ENCODE measurements at regions not wholly inside any gene's neighbourhood (a gene's known extent, or its start where the extent isn't known, plus 50 kb on each side); places are given as distances from the start of the nearest gene placed in this dataset.
"Not testable (repeated sequence)": the region's sequence is repeated elsewhere in the genome, so short reads cannot be mapped to it uniquely, and the experiment has no call there.

DNA sequence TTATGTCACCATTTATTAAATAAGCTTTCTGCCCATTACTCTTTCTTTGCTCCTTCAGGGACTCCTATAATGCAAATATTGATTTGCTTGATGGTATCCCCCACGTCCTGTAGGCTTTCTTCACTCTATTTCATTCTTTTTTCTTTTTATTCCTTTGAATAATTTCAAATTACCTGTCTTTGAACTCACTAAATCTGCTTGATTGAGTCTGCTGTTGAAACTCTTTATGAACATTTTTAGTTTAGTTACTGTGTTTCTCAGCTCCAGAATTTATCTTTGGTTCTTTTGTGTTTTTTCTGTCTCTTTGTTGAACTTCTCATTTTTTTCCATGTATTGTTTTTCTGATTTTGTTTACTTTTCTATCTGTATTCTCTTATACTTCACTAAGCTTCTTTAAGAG is 254.4 kb upstream of the CCL2 start:
- intact Hi-C loops (cut with micrococcal nuclease), result no loop called here

GRCh38 chr17:34001246-34001645 is 253.8 kb upstream of the CCL2 start:
- intact Hi-C loops (cut with micrococcal nuclease), result no loop called here

DNA sequence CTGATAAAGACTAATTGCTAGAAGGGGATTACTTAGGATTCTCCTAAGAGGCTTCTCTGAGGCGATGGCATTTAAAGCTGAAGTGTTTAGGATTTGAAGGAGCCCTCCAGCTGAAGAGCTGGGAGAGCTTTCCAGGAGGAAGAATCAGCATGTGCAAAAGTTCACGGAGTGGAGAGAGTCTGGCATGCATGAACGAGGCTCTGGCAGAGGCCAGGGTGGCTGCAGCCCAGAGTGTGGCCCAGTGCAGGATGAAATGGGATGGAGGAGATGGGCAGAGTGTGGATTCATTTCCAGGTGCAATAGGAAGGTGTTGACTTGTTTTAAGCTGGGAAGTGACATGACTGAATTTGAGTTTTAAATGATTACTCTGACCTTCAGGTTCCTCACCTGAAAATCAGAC is 249.0 kb upstream of the CCL2 start:
- intact Hi-C loops (cut with micrococcal nuclease), result no loop called here

DNA sequence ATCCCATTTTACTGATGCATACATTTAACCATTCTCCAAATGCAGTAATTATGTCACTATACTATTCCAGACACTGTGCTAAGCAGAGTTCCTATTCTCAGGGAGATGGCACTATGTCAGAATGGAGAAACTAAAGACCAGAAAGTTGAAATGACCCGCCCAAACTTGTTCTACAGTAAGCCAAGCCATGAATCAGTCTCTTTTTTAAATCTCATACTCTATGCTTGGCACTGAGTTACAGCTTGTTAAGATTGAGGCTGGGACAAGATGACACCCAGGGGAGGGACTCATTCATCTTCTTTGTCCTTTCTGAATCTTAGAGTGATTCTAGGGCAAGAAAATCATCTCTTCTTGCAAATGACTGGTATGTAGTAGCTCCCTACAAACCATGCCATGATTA is 247.0 kb upstream of the CCL2 start:
- intact Hi-C loops (cut with micrococcal nuclease), result no loop called here

GRCh38 chr17:34009912-34010311 is 245.2 kb upstream of the CCL2 start:
- intact Hi-C loops (cut with micrococcal nuclease), result no loop called here

- intact Hi-C loops (cut with micrococcal nuclease), result no loop called here
These were observed 244.6 kb upstream of the CCL2 start for GRCh38 chr17:34010534-34010933.

DNA sequence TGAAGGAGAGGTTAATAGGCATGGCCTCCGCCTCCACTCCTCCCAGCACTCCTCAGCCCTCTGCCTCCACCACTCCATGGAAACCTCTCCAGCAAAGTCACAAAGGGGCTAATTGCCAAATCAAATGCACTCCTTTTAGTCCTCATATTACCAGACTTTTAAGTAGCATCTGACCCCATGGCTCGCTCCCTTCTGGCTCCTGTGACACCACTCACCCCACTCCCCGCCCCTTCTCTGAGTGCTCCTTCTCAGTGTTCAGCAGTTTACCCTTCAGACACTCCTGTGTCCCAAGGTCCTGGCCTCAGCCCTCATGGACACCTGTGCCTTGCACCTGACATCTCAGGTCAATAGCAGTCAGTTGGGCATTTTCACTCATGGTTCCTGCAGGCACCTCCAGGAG is 243.5 kb upstream of the CCL2 start:
- intact Hi-C loops (cut with micrococcal nuclease), result no loop called here

GRCh38 chr17:34012709-34013375 is 242.2 kb upstream of the CCL2 start:
- intact Hi-C loops (cut with micrococcal nuclease), result no loop called here

GRCh38 chr17:34015253-34015652 is 239.8 kb upstream of the CCL2 start:
- intact Hi-C loops (cut with micrococcal nuclease), result no loop called here

- intact Hi-C loops (cut with micrococcal nuclease), result no loop called here
These were observed 230.7 kb upstream of the CCL2 start for GRCh38 chr17:34024386-34024785.

DNA sequence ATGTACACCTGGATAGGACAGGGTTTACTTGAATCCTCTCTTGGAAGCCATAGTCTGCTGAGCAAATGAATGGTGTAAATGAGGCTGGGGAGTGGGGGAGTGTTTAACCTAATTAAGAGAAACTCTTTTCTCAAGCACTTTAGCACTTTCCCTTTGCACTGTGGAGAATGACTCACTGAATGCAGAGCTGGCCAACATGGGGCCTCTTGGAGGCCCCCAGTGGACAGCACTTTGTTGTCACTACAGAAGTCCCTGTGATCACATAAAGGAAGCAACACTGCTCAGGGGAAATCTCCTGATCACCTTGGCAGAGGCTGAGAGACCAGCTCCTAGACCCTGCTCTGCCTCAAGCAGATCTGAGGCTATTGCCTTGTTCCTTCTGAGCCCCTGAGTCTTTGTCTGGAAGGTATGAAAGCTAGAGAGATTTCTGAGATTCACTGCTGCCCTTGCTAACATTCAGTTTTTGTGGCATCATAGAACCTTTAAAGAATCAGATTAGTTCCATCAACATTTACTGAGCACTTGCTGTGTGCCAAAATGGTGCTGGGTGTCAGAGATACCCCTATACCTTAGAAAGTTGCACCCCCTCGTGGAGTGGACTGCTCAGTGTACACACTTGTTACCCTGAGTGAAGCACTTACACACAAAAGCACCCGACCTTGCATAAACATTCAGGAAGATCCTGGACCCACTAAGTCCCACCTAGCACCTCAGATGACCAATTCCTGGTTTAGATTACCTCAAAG is 230.1 kb upstream of the CCL2 start:
- intact Hi-C loops (cut with micrococcal nuclease), result no loop called here

GRCh38 chr17:34030601-34031000 is 224.5 kb upstream of the CCL2 start:
- intact Hi-C loops (cut with micrococcal nuclease), result not testable (repeated sequence)

GRCh38 chr17:34032305-34032704 is 222.8 kb upstream of the CCL2 start:
- intact Hi-C loops (cut with micrococcal nuclease), result not testable (repeated sequence)

DNA sequence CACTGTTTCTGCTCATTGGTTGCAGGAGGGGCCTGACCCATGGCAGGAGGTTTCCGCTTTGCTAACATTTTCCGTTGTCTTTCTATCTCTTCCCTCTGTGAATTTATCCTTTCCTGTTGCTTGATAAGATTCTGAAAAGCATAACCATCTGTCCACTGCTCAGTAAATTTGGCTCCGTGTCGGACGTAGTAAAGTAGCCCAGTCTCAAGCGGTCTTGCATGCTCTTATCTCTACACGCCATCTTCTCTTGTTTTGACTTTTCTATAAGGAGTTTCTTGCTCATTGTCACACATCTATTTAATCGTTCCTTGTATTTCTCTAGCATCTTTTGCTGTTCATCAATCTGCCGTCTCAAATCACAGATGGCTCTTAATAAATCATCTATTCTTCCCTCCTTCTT is 216.3 kb upstream of the CCL2 start:
- intact Hi-C loops (cut with micrococcal nuclease), result not testable (repeated sequence)

DNA sequence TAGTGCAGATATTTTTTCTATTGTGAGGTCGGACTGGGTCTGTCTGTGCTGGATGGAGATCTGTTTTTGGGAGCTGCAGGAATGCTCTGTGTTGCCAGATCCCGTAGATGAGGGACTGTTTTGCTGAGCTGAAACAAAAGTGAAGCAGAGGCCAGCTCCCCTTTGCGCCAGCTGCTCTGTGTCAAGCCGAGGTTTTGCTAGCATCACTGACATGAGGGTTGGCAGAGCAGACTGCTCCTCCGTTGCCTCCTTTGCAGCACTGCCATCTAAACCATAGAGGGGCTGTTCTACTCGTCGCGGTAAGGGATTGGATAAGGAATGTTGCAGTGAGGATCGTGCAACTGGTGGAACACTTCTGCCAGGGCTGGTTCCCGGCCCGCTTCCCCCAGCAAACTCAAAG is 215.9 kb upstream of the CCL2 start:
- intact Hi-C loops (cut with micrococcal nuclease), result not testable (repeated sequence)

GRCh38 chr17:34039759-34040555 is 215.1 kb upstream of the CCL2 start:
- intact Hi-C loops (cut with micrococcal nuclease), result not testable (repeated sequence)

- intact Hi-C loops (cut with micrococcal nuclease), result no loop called here
These were observed 209.1 kb upstream of the CCL2 start for GRCh38 chr17:34045990-34046389.

- intact Hi-C loops (cut with micrococcal nuclease), result no loop called here
These were observed 204.0 kb upstream of the CCL2 start for GRCh38 chr17:34051046-34051445.

- intact Hi-C loops (cut with micrococcal nuclease), result no loop called here
These were observed 200.6 kb upstream of the CCL2 start for GRCh38 chr17:34054495-34054894.

DNA sequence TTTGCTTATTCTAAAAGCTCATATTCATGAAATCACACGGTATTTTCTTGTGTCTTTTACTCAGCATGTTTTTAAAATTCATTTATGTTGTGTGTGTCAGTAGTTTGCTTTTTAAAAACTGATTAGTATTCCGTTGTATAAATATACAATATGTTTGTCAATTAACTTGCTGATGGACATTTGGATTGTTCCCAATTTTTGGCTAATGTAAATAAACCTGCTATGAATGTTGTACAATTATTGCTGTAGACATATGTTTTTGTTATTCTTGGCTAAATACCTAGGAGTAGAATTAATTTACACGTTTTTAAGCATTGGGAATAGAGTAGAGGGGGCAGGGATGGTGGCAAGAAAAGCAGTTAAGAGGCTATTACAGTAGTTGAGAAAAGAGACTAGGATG is 199.5 kb upstream of the CCL2 start:
- intact Hi-C loops (cut with micrococcal nuclease), result no loop called here

DNA sequence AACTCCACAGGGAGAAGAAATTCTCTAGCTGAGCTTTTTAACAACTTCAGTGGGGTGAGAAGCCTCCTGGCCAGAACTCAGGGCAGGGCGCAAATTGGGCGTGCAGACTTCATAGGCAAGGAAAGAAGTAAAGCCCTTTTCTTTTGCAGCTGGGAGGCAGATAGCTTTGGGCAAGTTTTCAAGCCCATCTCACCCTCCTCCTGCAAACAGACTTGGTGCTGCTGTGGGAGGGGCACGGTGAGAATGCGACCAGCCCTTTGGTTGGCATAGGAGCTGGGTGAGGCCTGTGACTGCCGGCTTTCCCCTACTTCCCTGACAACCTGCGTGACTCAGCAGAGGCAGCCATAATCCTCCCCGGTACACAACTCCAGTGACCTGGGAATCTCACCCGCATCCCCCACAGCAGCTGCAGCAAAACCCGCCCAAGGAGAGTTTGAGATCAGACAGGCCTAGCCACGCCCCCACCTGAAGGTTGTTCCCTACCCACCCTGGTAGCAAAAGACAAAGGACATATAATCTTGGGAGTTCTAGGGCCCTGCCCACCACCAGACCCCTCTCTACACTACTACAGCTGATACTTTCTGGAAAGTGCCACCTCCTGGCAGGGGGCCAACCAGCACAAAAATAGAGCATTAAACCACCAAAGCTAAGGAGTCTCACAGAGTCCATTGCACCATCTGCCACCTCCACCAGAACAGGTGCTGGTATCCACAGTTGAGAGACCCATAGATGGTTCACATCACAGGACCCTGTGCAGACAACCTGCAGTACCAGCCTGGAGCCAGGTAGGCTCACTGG is 195.5 kb upstream of the CCL2 start:
- intact Hi-C loops (cut with micrococcal nuclease), result no loop called here

GRCh38 chr17:34066528-34066927 is 188.6 kb upstream of the CCL2 start:
- intact Hi-C loops (cut with micrococcal nuclease), result no loop called here

Measured in T-helper 1 cell treated with Interleukin-12 subunit alpha and Interleukin-12 subunit beta and Interleukin-4 antibody, amounts not matched to agents 30 ng/mL and 1 ng/mL, for 36 hours (primary cell).